ENCODE measurements at regions not wholly inside any gene's neighbourhood (a gene's known extent, or its start where the extent isn't known, plus 50 kb on each side); places are given as distances from the start of the nearest gene placed in this dataset.

GRCh38 chr7:70926666-70927065 lies 205.3 kb upstream of the GALNT17 start:
- H3K36me3 ChIP-seq (replicated peaks; ENCODE audit: control insufficient read depth, insufficient read depth, low read length) = no peaks in the 10 kb centered on the region
- no peak for DNase-seq
- no peaks in the 10 kb centered on the region for H3K27me3 ChIP-seq (ENCODE audit: control insufficient read depth, insufficient read depth, low read length)
- H3K4me3 ChIP-seq (ENCODE audit: insufficient read depth, low read depth, low read length) = no peak overlapping the region

GRCh38 chr7:70935311-70935710 lies 196.6 kb upstream of the GALNT17 start:
- no peak for DNase-seq
- no peaks in the 10 kb centered on the region for H3K36me3 ChIP-seq (replicated peaks; ENCODE audit: control insufficient read depth, insufficient read depth, low read length)
- no peak overlapping the region for H3K4me3 ChIP-seq (ENCODE audit: insufficient read depth, low read depth, low read length)
- H3K27me3 ChIP-seq (ENCODE audit: control insufficient read depth, insufficient read depth, low read length) = no peaks in the 10 kb centered on the region

- Histone ChIP-seq H3K27me3 (ENCODE audit: control insufficient read depth, insufficient read depth, low read length) (no peaks in the 10 kb centered on the region), H3K36me3 (replicated peaks; ENCODE audit: control insufficient read depth, insufficient read depth, low read length) (no peaks in the 10 kb centered on the region), H3K4me3 (ENCODE audit: insufficient read depth, low read depth, low read length) (no peak overlapping the region)
- DNase-seq = peak; percentile 41
Observed at GRCh38 chr7:70935854-70936253, 196.1 kb upstream of the GALNT17 start.

- Histone ChIP-seq H3K27me3 (ENCODE audit: control insufficient read depth, insufficient read depth, low read length) (no peaks in the 10 kb centered on the region), H3K36me3 (replicated peaks; ENCODE audit: control insufficient read depth, insufficient read depth, low read length) (no peaks in the 10 kb centered on the region), H3K4me3 (ENCODE audit: insufficient read depth, low read depth, low read length) (no peak overlapping the region)
- no peak for DNase-seq
Observed at GRCh38 chr7:70937424-70937823, 194.5 kb upstream of the GALNT17 start.

- DNase-seq = no peak
- no peaks in the 10 kb centered on the region for H3K27me3 ChIP-seq (ENCODE audit: control insufficient read depth, insufficient read depth, low read length)
- H3K4me3 ChIP-seq (ENCODE audit: insufficient read depth, low read depth, low read length) = no peak overlapping the region
- H3K36me3 ChIP-seq (replicated peaks; ENCODE audit: control insufficient read depth, insufficient read depth, low read length) = no peaks in the 10 kb centered on the region
Observed at GRCh38 chr7:70940597-70940996, 191.3 kb upstream of the GALNT17 start.

- Histone ChIP-seq H3K4me3 (ENCODE audit: insufficient read depth, low read depth, low read length) (no peak overlapping the region), H3K36me3 (replicated peaks; ENCODE audit: control insufficient read depth, insufficient read depth, low read length) (no peaks in the 10 kb centered on the region), H3K27me3 (ENCODE audit: control insufficient read depth, insufficient read depth, low read length) (no peaks in the 10 kb centered on the region)
- DNase-seq = no peak
Observed at GRCh38 chr7:70942791-70943190, 189.2 kb upstream of the GALNT17 start.

GRCh38 chr7:70944516-70944915 lies 187.4 kb upstream of the GALNT17 start:
- H3K36me3 ChIP-seq (replicated peaks; ENCODE audit: control insufficient read depth, insufficient read depth, low read length) = no peaks in the 10 kb centered on the region
- H3K4me3 ChIP-seq (ENCODE audit: insufficient read depth, low read depth, low read length) = no peak overlapping the region

GRCh38 chr7:70947181-70947580 lies 184.8 kb upstream of the GALNT17 start:
- no peak for DNase-seq
- no peaks in the 10 kb centered on the region for H3K36me3 ChIP-seq (replicated peaks; ENCODE audit: control insufficient read depth, insufficient read depth, low read length)
- no peaks in the 10 kb centered on the region for H3K27me3 ChIP-seq (ENCODE audit: control insufficient read depth, insufficient read depth, low read length)
- H3K4me3 ChIP-seq (ENCODE audit: insufficient read depth, low read depth, low read length) = no peak overlapping the region

More at GRCh38 chr7:70944516-70944915, 187.4 kb upstream of the GALNT17 start:
- no peaks in the 10 kb centered on the region for H3K27me3 ChIP-seq (ENCODE audit: control insufficient read depth, insufficient read depth, low read length)
- no peak for DNase-seq

- H3K4me3 ChIP-seq (ENCODE audit: insufficient read depth, low read depth, low read length) = no peak overlapping the region
- no peaks in the 10 kb centered on the region for H3K36me3 ChIP-seq (replicated peaks; ENCODE audit: control insufficient read depth, insufficient read depth, low read length)
- no peak for DNase-seq
- H3K27me3 ChIP-seq (ENCODE audit: control insufficient read depth, insufficient read depth, low read length) = no peaks in the 10 kb centered on the region
Observed at GRCh38 chr7:70949862-70950261, 182.1 kb upstream of the GALNT17 start.

- DNase-seq = no peak
- no peaks in the 10 kb centered on the region for H3K27me3 ChIP-seq (ENCODE audit: control insufficient read depth, insufficient read depth, low read length)
- H3K4me3 ChIP-seq (ENCODE audit: insufficient read depth, low read depth, low read length) = no peak overlapping the region
- H3K36me3 ChIP-seq (replicated peaks; ENCODE audit: control insufficient read depth, insufficient read depth, low read length) = no peaks in the 10 kb centered on the region
Observed at GRCh38 chr7:70951271-70951962, 180.5 kb upstream of the GALNT17 start.

- H3K4me3 ChIP-seq (ENCODE audit: insufficient read depth, low read depth, low read length) = no peak overlapping the region
- no peaks in the 10 kb centered on the region for H3K27me3 ChIP-seq (ENCODE audit: control insufficient read depth, insufficient read depth, low read length)
- no peaks in the 10 kb centered on the region for H3K36me3 ChIP-seq (replicated peaks; ENCODE audit: control insufficient read depth, insufficient read depth, low read length)
- DNase-seq = no peak
Observed at GRCh38 chr7:70952311-70952710, 179.6 kb upstream of the GALNT17 start.

- DNase-seq = no peak
- no peaks in the 10 kb centered on the region for H3K27me3 ChIP-seq (ENCODE audit: control insufficient read depth, insufficient read depth, low read length)
- H3K36me3 ChIP-seq (replicated peaks; ENCODE audit: control insufficient read depth, insufficient read depth, low read length) = no peaks in the 10 kb centered on the region
- no peak overlapping the region for H3K4me3 ChIP-seq (ENCODE audit: insufficient read depth, low read depth, low read length)
Observed at GRCh38 chr7:70953331-70953741, 178.6 kb upstream of the GALNT17 start.

- Histone ChIP-seq H3K4me3 (ENCODE audit: insufficient read depth, low read depth, low read length) (no peak overlapping the region), H3K36me3 (replicated peaks; ENCODE audit: control insufficient read depth, insufficient read depth, low read length) (no peaks in the 10 kb centered on the region), H3K27me3 (ENCODE audit: control insufficient read depth, insufficient read depth, low read length) (no peaks in the 10 kb centered on the region)
- no peak for DNase-seq
Observed at GRCh38 chr7:70953796-70954195, 178.1 kb upstream of the GALNT17 start.

- Histone ChIP-seq H3K36me3 (replicated peaks; ENCODE audit: control insufficient read depth, insufficient read depth, low read length) (no peaks in the 10 kb centered on the region), H3K27me3 (ENCODE audit: control insufficient read depth, insufficient read depth, low read length) (no peaks in the 10 kb centered on the region), H3K4me3 (ENCODE audit: insufficient read depth, low read depth, low read length) (no peak overlapping the region)
- no peak for DNase-seq
Observed at GRCh38 chr7:70972693-70973092, 159.3 kb upstream of the GALNT17 start.

- no peak for DNase-seq
- Histone ChIP-seq H3K27me3 (ENCODE audit: control insufficient read depth, insufficient read depth, low read length) (no peaks in the 10 kb centered on the region), H3K36me3 (replicated peaks; ENCODE audit: control insufficient read depth, insufficient read depth, low read length) (no peaks in the 10 kb centered on the region), H3K4me3 (ENCODE audit: insufficient read depth, low read depth, low read length) (no peak overlapping the region)
Observed at GRCh38 chr7:70975754-70976153, 156.2 kb upstream of the GALNT17 start.

- no peak overlapping the region for H3K4me3 ChIP-seq (ENCODE audit: insufficient read depth, low read depth, low read length)
- no peaks in the 10 kb centered on the region for H3K36me3 ChIP-seq (replicated peaks; ENCODE audit: control insufficient read depth, insufficient read depth, low read length)
- no peak for DNase-seq
- no peaks in the 10 kb centered on the region for H3K27me3 ChIP-seq (ENCODE audit: control insufficient read depth, insufficient read depth, low read length)
Observed at GRCh38 chr7:70986297-70986696, 145.6 kb upstream of the GALNT17 start.
